DND-41 (cell line): ENCODE measurements at regions not wholly inside any gene's neighbourhood (a gene's known extent, or its start where the extent isn't known, plus 50 kb on each side); places are given as distances from the start of the nearest gene placed in this dataset.

Experiments
- ATAC-seq: fragments of 200-7000 bp; cut with Tn5 transposase; 3 replicates; pipeline ENCODE4 v1.9.1; 2021; ENCODE audit warnings: low read depth; ENCODE audit not compliant: insufficient read depth
- DNase-seq: peaks from one replicate; pipeline ENCODE4 v3.0.0-alpha.2; 2020
- H2AFZ ChIP-seq: 2 replicates; pipeline ENCODE4 v1.6.0; 2012; ENCODE audit warnings: low read depth, low read length
- H3K27ac ChIP-seq: 2 replicates; pipeline ENCODE4 v1.5.1; 2012; ENCODE audit warnings: low read length, inconsistent platforms
- H3K27me3 ChIP-seq: fragments of 200-600 bp; sonication (generic); 2 replicates; pipeline ENCODE4 v1.6.0; 2012; ENCODE audit warnings: low read length, mild to moderate bottlenecking, inconsistent platforms; ENCODE audit not compliant: insufficient read depth, poor library complexity
- H3K36me3 ChIP-seq: 2 replicates; pipeline ENCODE4 v1.5.1; 2012; ENCODE audit warnings: low read length, inconsistent platforms; ENCODE audit not compliant: insufficient read depth
- H3K4me1 ChIP-seq: 2 replicates; pipeline ENCODE4 v1.5.1; 2012; ENCODE audit warnings: mild to moderate bottlenecking, low read length; ENCODE audit not compliant: insufficient read depth
- H3K4me2 ChIP-seq: 2 replicates; pipeline ENCODE4 v1.6.0; 2012; ENCODE audit warnings: mild to moderate bottlenecking, moderate library complexity, low read length, inconsistent platforms; ENCODE audit not compliant: insufficient read depth
- H3K4me3 ChIP-seq, 2 experiments: fragments of 200-600 bp in 1 of 2; shearing (Covaris generic) in 1 of 2; 2 replicates each; pipeline ENCODE4 v1.5.1; 2012 to 2016; ENCODE audit warnings: inconsistent platforms in 2 of 2, low read length in 2 of 2, mild to moderate bottlenecking in 2 of 2, low read depth in 1 of 2, moderate library complexity in 1 of 2
- H3K79me2 ChIP-seq: 2 replicates; pipeline ENCODE4 v1.6.0; 2012; ENCODE audit warnings: low read length, inconsistent platforms; ENCODE audit not compliant: insufficient read depth
- H3K9ac ChIP-seq: 2 replicates; pipeline ENCODE4 v1.6.0; 2012; ENCODE audit warnings: low read depth, mild to moderate bottlenecking, inconsistent platforms, low read length, moderate library complexity
- H3K9me3 ChIP-seq: 2 replicates; pipeline ENCODE4 v1.5.1; 2012; ENCODE audit warnings: low read length, moderate library complexity, mild to moderate bottlenecking, inconsistent platforms; ENCODE audit not compliant: insufficient read depth, severe bottlenecking
- H4K20me1 ChIP-seq: 2 replicates; pipeline ENCODE4 v1.6.0; 2012; ENCODE audit warnings: low read length; ENCODE audit not compliant: insufficient read depth
- EZH2 ChIP-seq: IDR thresholded peaks from 3 replicates; pipeline ENCODE4 v1.6.1; 2012; ENCODE audit warnings: borderline replicate concordance, low read depth, mild to moderate bottlenecking, moderate library complexity, low read length, inconsistent platforms; ENCODE audit not compliant: severe bottlenecking
- TF ChIP-seq, protein P1 (sequence below): IDR thresholded peaks from 2 replicates; pipeline ENCODE4 v1.5.1; 2012; ENCODE audit warnings: borderline replicate concordance, low read length, moderate library complexity, mild to moderate bottlenecking; ENCODE audit not compliant: poor library complexity, severe bottlenecking; ENCODE audit errors: extremely low read depth

DNA sequence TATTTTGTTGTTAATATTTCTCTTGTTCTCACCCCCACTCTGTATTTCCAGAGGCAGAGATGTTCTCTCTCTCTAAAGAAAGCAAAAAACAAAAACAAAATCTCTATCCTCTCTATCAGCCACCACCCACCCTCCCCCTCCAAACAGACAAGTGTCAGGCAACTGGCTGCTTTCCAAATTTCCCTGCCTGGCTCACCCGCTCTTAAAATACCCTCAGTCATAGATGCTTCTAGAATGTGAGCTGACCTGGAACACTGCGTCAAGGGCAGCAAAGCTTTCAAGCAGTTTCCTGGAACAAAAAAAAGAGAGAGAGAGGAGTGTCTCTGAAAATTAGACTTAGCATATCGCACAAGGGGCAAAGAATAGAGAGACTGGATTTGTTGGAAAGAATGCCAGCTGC is 341.0 kb upstream of the ZMIZ1 start:
- Histone ChIP-seq H3K79me2 (no peaks in the 10 kb centered on the region), H2AFZ (no peak overlapping the region), H4K20me1 (no peaks in the 10 kb centered on the region), H3K4me3 (no peak overlapping the region), H3K27me3 (peaks cover 11% of the 10 kb centered on the region), H3K9ac (no peak overlapping the region), H3K4me1 (no peaks in the 10 kb centered on the region), H3K4me2 (no peak overlapping the region), H3K9me3 (no peaks in the 10 kb centered on the region), H3K36me3 (no peaks in the 10 kb centered on the region), H3K27ac (no peak overlapping the region)
- no peak for DNase-seq
- TF ChIP-seq EZH2: no peak
- TF ChIP-seq, protein P1, sequence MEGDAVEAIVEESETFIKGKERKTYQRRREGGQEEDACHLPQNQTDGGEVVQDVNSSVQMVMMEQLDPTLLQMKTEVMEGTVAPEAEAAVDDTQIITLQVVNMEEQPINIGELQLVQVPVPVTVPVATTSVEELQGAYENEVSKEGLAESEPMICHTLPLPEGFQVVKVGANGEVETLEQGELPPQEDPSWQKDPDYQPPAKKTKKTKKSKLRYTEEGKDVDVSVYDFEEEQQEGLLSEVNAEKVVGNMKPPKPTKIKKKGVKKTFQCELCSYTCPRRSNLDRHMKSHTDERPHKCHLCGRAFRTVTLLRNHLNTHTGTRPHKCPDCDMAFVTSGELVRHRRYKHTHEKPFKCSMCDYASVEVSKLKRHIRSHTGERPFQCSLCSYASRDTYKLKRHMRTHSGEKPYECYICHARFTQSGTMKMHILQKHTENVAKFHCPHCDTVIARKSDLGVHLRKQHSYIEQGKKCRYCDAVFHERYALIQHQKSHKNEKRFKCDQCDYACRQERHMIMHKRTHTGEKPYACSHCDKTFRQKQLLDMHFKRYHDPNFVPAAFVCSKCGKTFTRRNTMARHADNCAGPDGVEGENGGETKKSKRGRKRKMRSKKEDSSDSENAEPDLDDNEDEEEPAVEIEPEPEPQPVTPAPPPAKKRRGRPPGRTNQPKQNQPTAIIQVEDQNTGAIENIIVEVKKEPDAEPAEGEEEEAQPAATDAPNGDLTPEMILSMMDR: no peak
- no peak for ATAC-seq

DNA sequence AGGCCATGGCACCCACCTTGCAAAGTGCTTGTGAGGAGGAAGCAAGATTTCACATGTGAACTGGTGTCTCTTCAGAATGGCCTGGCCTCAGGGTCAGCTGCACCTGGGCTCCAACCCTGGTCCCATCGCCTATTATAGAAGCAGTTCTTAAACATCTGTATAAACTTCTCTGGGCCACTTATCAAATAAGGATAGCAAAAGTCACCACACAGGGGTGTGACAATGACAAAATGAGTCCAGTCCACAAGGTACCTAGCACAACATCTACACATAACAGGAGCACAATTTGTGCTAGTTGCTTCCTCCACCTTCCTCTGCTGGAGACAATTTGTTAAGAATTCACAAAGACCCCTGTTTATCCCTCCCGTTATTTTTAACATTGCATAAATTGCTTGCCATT is 340.6 kb upstream of the ZMIZ1 start:
- Histone ChIP-seq H3K27ac (no peak overlapping the region), H3K4me3 (no peak overlapping the region), H3K36me3 (no peaks in the 10 kb centered on the region), H3K4me2 (no peak overlapping the region), H2AFZ (no peak overlapping the region), H3K27me3 (peaks cover 11% of the 10 kb centered on the region), H3K9me3 (no peaks in the 10 kb centered on the region), H3K79me2 (no peaks in the 10 kb centered on the region), H3K9ac (no peak overlapping the region), H4K20me1 (no peaks in the 10 kb centered on the region), H3K4me1 (no peaks in the 10 kb centered on the region)
- DNase-seq: no peak
- no peak for TF ChIP-seq EZH2
- TF ChIP-seq, protein P1: no peak
- no peak for ATAC-seq

- Histone ChIP-seq H3K79me2 (no peaks in the 10 kb centered on the region), H3K4me2 (no peak overlapping the region), H3K9ac (no peak overlapping the region), H3K27me3 (peaks cover 11% of the 10 kb centered on the region), H3K4me1 (no peaks in the 10 kb centered on the region), H3K9me3 (no peaks in the 10 kb centered on the region), H2AFZ (no peak overlapping the region), H3K27ac (no peak overlapping the region), H3K36me3 (no peaks in the 10 kb centered on the region), H4K20me1 (no peaks in the 10 kb centered on the region), H3K4me3 (no peak overlapping the region)
- TF ChIP-seq, protein P1: no peak
- no peak for TF ChIP-seq EZH2
- ATAC-seq (no peak), DNase-seq (no peak)
These were observed 339.4 kb upstream of the ZMIZ1 start for GRCh38 chr10:78729366-78729765.

GRCh38 chr10:78729800-78730199 is 339.0 kb upstream of the ZMIZ1 start:
- no peak for ATAC-seq
- Histone ChIP-seq H3K27me3 (peaks cover 9% of the 10 kb centered on the region), H3K9me3 (no peaks in the 10 kb centered on the region), H3K4me3 (no peak overlapping the region), H2AFZ (no peak overlapping the region), H4K20me1 (no peaks in the 10 kb centered on the region), H3K36me3 (no peaks in the 10 kb centered on the region), H3K9ac (no peak overlapping the region), H3K79me2 (no peaks in the 10 kb centered on the region), H3K4me2 (no peak overlapping the region), H3K4me1 (no peaks in the 10 kb centered on the region), H3K27ac (no peak overlapping the region)
- TF ChIP-seq, protein P1: no peak
- no peak for TF ChIP-seq EZH2
- no peak for DNase-seq
